ENCODE measurements at regions not wholly inside any gene's neighbourhood (a gene's known extent, or its start where the extent isn't known, plus 50 kb on each side); places are given as distances from the start of the nearest gene placed in this dataset.
A peak's percentile ranks its signal among the peaks of the same experiment; 100 is the strongest.

- Histone ChIP-seq H3K4me3 (ENCODE audit: low read length) (no peak overlapping the region), H3K9me3 (ENCODE audit: control insufficient read depth, low read length) (no peaks in the 10 kb centered on the region), H3K9ac (ENCODE audit: low read length) (no peak overlapping the region), H3K4me1 (ENCODE audit: control insufficient read depth, insufficient read depth, low read length) (peaks cover 31% of the 10 kb centered on the region), H3K36me3 (ENCODE audit: control insufficient read depth, insufficient read depth, low read length, severe bottlenecking) (no peaks in the 10 kb centered on the region), H3K27me3 (replicated peaks; ENCODE audit: control insufficient read depth, insufficient read depth, low read length) (peaks cover 30% of the 10 kb centered on the region)
- DNase-seq (ENCODE audit: low read depth) = peak; percentile 49
Observed at GRCh38 chr1:47705517-47706130, 267.8 kb downstream of the FOXD2 start.

- peaks cover 31% of the 10 kb centered on the region for H3K4me1 ChIP-seq (ENCODE audit: control insufficient read depth, insufficient read depth, low read length)
- H3K36me3 ChIP-seq (ENCODE audit: control insufficient read depth, insufficient read depth, low read length, severe bottlenecking) = no peaks in the 10 kb centered on the region
- no peaks in the 10 kb centered on the region for H3K9me3 ChIP-seq (ENCODE audit: control insufficient read depth, low read length)
- H3K27me3 ChIP-seq (replicated peaks; ENCODE audit: control insufficient read depth, insufficient read depth, low read length) = peaks cover 49% of the 10 kb centered on the region
- H3K4me3 ChIP-seq (ENCODE audit: low read length) = no peak overlapping the region
- no peak overlapping the region for H3K9ac ChIP-seq (ENCODE audit: low read length)
- DNase-seq (ENCODE audit: low read depth) = no peak
Observed at GRCh38 chr1:47707503-47707902, 269.7 kb downstream of the FOXD2 start.

- Histone ChIP-seq H3K9me3 (ENCODE audit: control insufficient read depth, low read length) (no peaks in the 10 kb centered on the region), H3K27me3 (replicated peaks; ENCODE audit: control insufficient read depth, insufficient read depth, low read length) (peaks cover 55% of the 10 kb centered on the region), H3K36me3 (ENCODE audit: control insufficient read depth, insufficient read depth, low read length, severe bottlenecking) (no peaks in the 10 kb centered on the region), H3K4me3 (ENCODE audit: low read length) (no peak overlapping the region), H3K9ac (ENCODE audit: low read length) (no peak overlapping the region), H3K4me1 (ENCODE audit: control insufficient read depth, insufficient read depth, low read length) (peaks cover 31% of the 10 kb centered on the region)
- no peak for DNase-seq (ENCODE audit: low read depth)
Observed at GRCh38 chr1:47708019-47708535, 270.2 kb downstream of the FOXD2 start.

- DNase-seq (ENCODE audit: low read depth) = no peak
- Histone ChIP-seq H3K9me3 (ENCODE audit: control insufficient read depth, low read length) (no peaks in the 10 kb centered on the region), H3K36me3 (ENCODE audit: control insufficient read depth, insufficient read depth, low read length, severe bottlenecking) (no peaks in the 10 kb centered on the region), H3K27me3 (replicated peaks; ENCODE audit: control insufficient read depth, insufficient read depth, low read length) (peaks cover 60% of the 10 kb centered on the region), H3K9ac (ENCODE audit: low read length) (no peak overlapping the region), H3K4me1 (ENCODE audit: control insufficient read depth, insufficient read depth, low read length) (peaks cover 27% of the 10 kb centered on the region), H3K4me3 (ENCODE audit: low read length) (no peak overlapping the region)
Observed at GRCh38 chr1:47708658-47709018, 270.8 kb downstream of the FOXD2 start.

- Histone ChIP-seq H3K27me3 (replicated peaks; ENCODE audit: control insufficient read depth, insufficient read depth, low read length) (peaks cover 66% of the 10 kb centered on the region), H3K36me3 (ENCODE audit: control insufficient read depth, insufficient read depth, low read length, severe bottlenecking) (no peaks in the 10 kb centered on the region), H3K4me1 (ENCODE audit: control insufficient read depth, insufficient read depth, low read length) (peaks cover 21% of the 10 kb centered on the region), H3K9ac (ENCODE audit: low read length) (no peak overlapping the region), H3K9me3 (ENCODE audit: control insufficient read depth, low read length) (no peaks in the 10 kb centered on the region), H3K4me3 (ENCODE audit: low read length) (peak overlapping the region; percentile 39)
- peak; percentile 54 for DNase-seq (ENCODE audit: low read depth)
Observed at GRCh38 chr1:47709019-47709871, 271.4 kb downstream of the FOXD2 start.

GRCh38 chr1:47709872-47710231, 272.0 kb downstream of the FOXD2 start:
- Histone ChIP-seq H3K4me1 (ENCODE audit: control insufficient read depth, insufficient read depth, low read length) (peaks cover 20% of the 10 kb centered on the region), H3K36me3 (ENCODE audit: control insufficient read depth, insufficient read depth, low read length, severe bottlenecking) (no peaks in the 10 kb centered on the region), H3K4me3 (ENCODE audit: low read length) (peak overlapping the region; percentile 39), H3K9ac (ENCODE audit: low read length) (no peak overlapping the region), H3K27me3 (replicated peaks; ENCODE audit: control insufficient read depth, insufficient read depth, low read length) (peaks cover 71% of the 10 kb centered on the region), H3K9me3 (ENCODE audit: control insufficient read depth, low read length) (no peaks in the 10 kb centered on the region)
- DNase-seq (ENCODE audit: low read depth) = no peak

- peak; percentile 85 for DNase-seq (ENCODE audit: low read depth)
- Histone ChIP-seq H3K4me1 (ENCODE audit: control insufficient read depth, insufficient read depth, low read length) (peaks cover 16% of the 10 kb centered on the region), H3K9ac (ENCODE audit: low read length) (no peak overlapping the region), H3K36me3 (ENCODE audit: control insufficient read depth, insufficient read depth, low read length, severe bottlenecking) (no peaks in the 10 kb centered on the region), H3K4me3 (ENCODE audit: low read length) (no peak overlapping the region), H3K27me3 (replicated peaks; ENCODE audit: control insufficient read depth, insufficient read depth, low read length) (peaks cover 72% of the 10 kb centered on the region), H3K9me3 (ENCODE audit: control insufficient read depth, low read length) (no peaks in the 10 kb centered on the region)
Observed at GRCh38 chr1:47710329-47711071, 272.7 kb downstream of the FOXD2 start.

Data from adipocyte (in vitro differentiated cells).